ENCODE measurements at regions not wholly inside any gene's neighbourhood (a gene's known extent, or its start where the extent isn't known, plus 50 kb on each side); places are given as distances from the start of the nearest gene placed in this dataset.
"Not testable (repeated sequence)": the region's sequence is repeated elsewhere in the genome, so short reads cannot be mapped to it uniquely, and the experiment has no call there.

DNA sequence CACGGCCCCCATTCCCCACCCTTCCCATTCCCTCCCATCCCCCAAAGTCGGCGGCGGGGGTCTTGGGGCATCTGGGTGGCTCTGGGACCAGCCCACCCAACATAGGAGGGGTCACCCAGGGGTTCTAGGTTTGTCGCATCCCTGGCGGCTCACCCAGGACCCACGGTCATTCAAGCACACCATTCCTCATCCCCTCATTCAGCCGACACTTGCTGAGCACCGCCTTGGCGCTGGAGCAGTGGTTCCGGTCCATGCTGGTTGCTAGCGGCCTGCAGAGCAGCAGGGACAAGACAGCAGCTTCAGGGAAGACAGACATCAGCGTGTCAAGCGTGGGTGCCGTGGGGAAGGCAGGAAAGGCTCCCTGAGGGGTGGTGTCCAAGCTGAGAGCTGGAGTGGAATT, 50.5 kb upstream of the OTOS start:
- no peak for DNase-seq

GRCh38 chr2:240192661-240193060, 52.2 kb upstream of the OTOS start:
- no peak for DNase-seq

DNA sequence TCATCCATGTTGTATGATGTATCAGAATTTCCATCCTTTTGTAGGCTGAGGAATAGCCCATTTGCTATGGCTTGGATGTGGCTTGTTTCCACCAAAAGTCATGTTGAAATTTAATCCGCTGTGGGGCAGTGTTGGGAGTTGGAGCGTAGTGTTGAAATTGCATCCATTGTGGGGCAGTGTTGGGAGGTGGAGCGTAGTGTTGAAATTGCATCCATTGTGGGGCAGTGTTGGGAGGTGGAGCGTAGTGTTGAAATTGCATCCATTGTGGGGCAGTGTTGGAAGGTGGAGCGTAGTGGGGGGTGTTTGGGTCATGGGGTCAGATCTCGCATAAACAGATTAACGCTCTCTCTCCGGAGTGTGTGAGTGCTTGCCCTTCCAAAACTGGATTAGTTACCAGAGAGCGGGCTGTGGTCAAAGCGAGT, 53.9 kb upstream of the OTOS start:
- DNase-seq: not testable (repeated sequence)

- no peak for DNase-seq
Measured at GRCh38 chr2:240195316-240195861, 54.9 kb upstream of the OTOS start.

DNA sequence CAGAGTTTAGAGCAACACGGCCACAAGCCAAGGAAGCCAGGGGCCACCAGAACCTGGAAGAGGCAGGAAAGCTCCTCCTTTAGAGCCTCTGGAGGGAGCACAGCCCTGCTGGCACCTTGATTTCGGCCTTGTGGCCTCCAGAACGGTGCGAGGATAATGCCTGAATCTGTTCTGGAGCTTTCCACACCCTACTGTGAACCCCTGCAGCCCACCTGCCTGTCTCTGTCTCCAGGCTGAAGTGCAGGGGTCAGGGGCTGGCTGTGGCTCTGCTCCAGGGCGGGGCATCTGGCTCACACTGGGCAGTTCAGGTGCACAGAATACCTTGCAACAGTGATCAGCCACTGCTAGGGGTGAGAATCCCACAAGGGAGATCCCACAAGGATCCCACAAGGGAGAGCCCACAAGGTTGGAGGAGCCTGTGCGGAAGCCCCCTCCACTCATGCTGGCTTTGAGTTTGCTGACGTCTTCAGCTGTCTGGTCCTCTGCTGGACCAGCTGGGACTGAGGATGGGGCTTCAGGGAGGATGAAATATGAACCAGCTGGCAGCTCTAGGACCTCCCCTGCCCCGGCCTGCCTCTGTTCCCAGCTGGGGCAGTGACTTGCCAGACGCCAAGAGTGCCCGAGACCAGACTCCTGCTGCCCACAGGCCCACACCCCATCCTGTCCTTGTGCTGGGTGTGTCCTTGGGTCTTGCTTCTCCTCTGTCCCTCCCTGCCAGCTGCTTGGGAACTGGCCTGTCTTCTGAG, 56.4 kb upstream of the OTOS start:
- no peak for DNase-seq

DNA sequence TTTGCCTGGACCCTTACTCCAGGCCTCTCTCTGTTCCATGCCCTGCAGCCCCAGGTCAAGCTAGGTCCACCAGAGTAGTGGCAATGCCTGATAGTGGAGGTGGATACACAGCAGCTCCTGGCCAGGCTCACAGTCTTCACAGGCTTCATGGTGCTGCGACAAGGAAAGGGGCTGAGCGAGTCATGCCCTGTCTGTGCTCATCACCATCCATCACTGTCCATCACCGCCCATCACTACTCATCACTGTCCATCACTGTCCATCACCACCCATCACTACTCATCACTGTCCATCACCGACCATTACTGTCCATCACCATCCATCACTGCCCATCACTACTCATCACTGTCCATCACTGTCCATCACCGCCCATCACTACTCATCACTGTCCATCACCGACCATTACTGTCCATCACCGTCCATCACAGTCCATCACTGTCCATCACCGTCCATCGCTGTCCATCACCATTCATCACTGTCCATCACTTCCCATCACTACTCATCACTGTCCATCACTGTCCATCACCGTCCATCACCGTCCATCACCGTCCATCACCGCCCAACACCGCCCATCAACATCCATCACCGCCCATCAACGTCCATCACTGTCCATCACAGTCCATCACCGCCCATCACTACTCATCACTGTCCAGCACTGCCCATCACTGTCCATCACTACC, 57.1 kb upstream of the OTOS start:
- no peak for DNase-seq

GRCh38 chr2:240198226-240198625, 57.8 kb upstream of the OTOS start:
- DNase-seq: no peak

- DNase-seq: no peak
Measured at GRCh38 chr2:240199133-240199870, 58.8 kb upstream of the OTOS start.

- DNase-seq: no peak
Measured at GRCh38 chr2:240200230-240201051, 60.0 kb upstream of the OTOS start.

GRCh38 chr2:240201866-240202265, 61.4 kb upstream of the OTOS start:
- no peak for DNase-seq

- DNase-seq: no peak
Measured at GRCh38 chr2:240202586-240202985, 62.1 kb upstream of the OTOS start.

DNA sequence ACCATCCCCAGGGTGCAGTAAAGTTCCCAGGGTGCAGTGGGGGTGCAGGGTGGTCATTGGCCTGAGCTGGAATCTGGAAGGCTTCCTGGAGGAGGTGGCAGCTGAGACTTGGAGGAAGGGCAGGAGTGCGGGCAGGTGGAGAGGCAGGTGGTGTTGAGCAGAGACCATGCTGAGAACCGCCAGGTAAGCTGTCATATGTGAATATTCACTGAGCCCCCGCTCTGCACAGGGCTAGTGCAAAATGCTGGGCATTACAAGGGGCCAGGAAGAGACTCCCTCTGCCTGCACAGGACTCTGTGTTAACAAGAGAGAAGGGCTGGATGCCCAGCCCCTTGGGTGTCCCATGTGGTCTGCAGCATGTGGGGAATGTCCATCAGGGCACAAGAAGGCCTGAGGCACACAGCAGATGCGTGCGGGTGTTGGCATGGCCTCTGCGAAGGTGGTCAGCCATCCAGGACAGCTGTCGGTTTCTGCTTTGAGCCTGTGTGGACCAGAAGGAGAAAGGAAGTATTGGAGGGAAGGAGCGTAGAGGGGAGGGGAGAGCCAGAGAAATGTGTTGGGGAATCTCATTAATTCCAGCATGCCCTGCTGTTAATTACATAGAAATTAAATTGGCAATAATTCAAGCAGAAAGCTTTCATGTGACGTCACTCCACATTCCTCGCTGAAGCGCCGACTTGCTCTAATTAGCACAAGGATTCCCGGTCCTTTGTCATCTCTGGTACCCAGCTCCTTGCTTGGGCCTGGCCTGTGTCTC, 62.8 kb upstream of the OTOS start:
- no peak for DNase-seq

GRCh38 chr2:240203788-240204270, 63.4 kb upstream of the OTOS start:
- DNase-seq: no peak

DNA sequence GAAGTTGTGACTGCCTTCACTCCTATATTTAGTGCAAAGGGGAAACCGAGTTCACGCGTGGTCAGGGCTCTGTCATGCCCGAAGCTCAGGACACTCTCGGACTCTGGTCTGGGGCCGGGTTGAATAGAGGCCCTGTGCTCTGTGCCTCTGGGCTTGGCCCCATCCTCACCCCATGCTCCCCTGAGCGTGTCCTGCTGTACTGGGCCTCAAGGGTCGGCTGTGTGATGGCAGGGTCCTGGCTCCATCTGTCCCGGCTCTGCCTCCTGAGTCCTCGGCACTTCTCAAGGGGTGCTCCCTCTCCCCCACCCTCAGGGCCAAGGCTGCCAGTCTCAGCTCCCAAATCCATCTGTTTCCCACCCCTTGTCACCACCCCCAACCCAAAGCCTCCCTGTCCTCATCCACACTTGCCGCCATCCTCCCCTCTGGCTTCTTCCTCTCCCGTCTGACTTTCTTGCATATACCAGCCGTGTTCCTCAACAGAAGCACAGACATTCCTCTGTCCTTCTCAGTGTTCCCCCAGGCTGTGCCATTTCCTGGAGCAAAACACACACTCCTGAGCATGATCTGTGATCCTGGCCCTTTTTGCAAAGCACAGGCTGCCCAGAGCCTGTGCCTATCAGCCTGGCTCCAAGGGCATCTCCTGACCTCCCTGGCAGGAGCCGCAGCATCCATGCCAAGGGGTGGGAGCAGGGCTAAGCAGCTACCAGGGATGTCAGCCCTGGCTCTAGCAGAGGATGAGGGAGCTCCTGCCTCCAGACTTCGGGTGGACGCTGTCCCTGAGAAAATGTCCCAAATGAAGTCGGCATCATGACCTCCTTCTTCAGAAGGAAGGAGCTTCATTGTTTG, 64.2 kb upstream of the OTOS start:
- no peak for DNase-seq

GRCh38 chr2:240205348-240205747, 64.9 kb upstream of the OTOS start:
- DNase-seq: no peak

DNA sequence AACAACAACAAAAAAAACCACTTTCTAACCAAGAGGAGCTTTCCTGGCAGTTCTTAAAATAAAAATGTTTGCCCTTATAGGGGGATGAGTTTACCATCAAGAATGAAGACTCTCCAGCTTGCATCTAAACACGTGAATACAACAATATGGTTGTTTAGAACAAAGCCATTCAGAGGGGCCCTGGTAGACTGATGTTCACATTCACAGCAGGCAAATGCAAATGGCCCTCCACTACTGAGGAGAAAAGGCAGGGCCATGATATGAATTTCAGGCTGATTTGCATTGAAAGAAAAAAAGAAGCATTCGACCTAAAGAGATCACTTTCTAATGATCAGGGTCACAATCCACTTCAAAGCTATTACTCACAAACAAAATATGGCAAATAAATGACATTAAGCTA, 65.3 kb upstream of the OTOS start:
- peak; percentile 8 for DNase-seq

DNA sequence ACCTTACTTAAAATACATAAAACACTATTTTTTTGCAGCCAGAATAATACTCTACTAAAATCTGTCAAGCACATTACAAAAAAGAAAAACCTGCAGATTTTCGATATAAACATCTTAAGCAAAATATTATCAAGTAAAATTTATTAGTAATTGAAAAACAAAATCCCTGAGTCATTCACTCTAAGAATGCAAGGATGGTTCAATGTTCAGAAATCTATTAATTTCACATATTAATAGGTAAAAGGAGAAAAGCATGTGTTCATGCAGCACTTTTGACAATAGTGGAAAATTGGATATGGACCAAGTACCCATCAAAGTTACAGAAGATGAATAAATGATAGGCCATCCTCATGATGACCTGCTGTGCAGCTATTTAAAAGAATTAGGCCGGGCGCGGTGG, 66.2 kb upstream of the OTOS start:
- DNase-seq: no peak

GRCh38 chr2:240207661-240208060, 67.2 kb upstream of the OTOS start:
- DNase-seq: no peak

DNA sequence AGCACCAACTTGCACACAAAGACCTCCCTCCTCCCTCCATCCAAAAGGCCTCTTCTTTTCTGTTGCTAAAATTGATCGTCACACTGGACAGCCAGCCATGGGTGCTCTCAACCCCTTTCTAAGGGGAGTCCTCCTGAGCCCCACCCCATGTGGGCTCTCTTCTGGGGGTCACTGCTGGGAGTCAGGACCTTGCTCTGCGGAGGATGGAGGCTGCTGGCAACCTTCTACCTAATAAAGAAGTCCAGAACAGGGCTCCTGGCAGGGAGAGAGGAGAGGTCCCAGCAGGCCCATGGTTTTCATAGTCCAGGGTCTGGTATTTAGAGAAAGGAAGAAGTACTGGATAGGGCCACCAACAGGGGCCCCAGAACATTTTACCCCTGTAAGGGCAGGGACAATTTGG, 67.6 kb upstream of the OTOS start:
- DNase-seq: no peak

DNA sequence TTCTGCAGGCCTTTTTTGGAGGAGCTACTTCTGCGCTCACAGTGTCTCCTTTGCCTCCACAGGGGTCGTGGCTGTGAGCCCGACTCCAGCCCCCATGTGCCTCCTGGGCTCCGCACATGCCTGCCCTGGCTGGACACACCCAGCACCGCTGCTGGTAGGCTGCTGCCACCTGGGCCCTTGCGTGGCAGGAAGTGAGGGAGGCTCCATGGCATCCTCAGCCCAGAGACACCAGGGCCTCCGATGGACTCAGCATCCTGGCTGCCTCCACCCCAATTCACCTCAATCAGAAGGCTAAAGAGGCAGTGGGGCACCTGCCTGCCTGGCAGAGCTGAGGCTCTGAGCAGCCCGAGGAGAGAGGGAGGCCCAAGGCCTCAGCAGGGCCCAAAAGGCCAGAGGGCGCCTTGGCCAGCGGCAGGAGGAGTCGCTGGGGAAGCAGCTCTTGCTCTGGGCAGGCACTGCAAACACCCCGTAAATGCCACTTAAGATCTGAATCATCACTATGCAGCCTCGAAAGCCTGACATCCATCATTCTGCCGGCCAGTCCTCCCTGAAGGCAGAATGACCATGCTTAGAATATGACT, 68.3 kb upstream of the OTOS start:
- no peak for DNase-seq

DNA sequence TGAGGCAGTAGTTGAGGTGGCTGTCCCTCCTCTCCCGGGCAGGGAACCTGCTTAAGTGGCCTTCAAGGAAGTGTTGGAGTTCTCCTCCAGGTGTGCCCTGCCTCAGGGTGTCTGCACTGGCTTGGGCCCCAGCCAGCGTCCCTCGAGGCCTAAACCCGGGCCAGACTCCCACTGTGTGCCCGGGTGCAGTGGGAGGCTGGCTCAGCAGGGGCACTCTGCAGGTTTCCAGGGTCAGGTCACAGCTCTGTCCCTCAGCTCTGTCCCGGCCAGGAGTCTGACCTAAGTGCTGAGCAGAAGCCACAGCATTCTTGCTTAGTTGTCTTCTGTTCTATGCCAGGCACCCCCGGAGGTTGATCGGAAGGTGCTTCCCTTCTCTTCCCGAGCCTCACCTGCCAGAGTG, 69.0 kb upstream of the OTOS start:
- no peak for DNase-seq
